SK-N-SH (cell line): ENCODE measurements at regions not wholly inside any gene's neighbourhood (a gene's known extent, or its start where the extent isn't known, plus 50 kb on each side); places are given as distances from the start of the nearest gene placed in this dataset.

Experiments used
- CTCF ChIA-PET: fragments of 300-600, 350-600 bp; formaldehyde crosslinking; extraction: SDS; loops from one replicate; lab custom pipeline; 2021; lab: Yijun Ruan, JAX
- POLR2A ChIA-PET: fragments of 350-600 bp; sonication (Branson Sonifier 250); formaldehyde crosslinking; extraction: SDS; loops from one replicate; lab custom pipeline; 2020; ENCODE audit warnings: antibody characterized with exemption, inconsistent platforms; lab: Yijun Ruan, JAX
- DNase-seq: peaks from one replicate; pipeline ENCODE4 v3.0.0; 2012
- H2AFZ ChIP-seq: fragments of 200-600 bp; sonication (generic); 2 replicates; pipeline ENCODE4 v1.8.1; 2016; ENCODE audit warnings: antibody characterized with exemption, mild to moderate bottlenecking, low read depth
- H3F3A ChIP-seq: fragments of 200-600 bp; sonication (generic); replicated peaks from 2 replicates; pipeline ENCODE3; 2016; ENCODE audit warnings: antibody characterized with exemption, mild to moderate bottlenecking; ENCODE audit not compliant: insufficient read depth
- H3K27ac ChIP-seq, 2 experiments: fragments of 200-500 bp in 1 of 2; fragments of 200-600 bp in 1 of 2; sonication (Bioruptor generic) in 1 of 2; sonication (generic), shearing (Covaris generic) in 1 of 2; 2 replicates each; pipeline versions ENCODE4 v1.5.1 to v1.6.1; 2014 to 2016; ENCODE audit warnings: low read depth in 2 of 2, inconsistent platforms in 1 of 2, low read length in 1 of 2, mild to moderate bottlenecking in 1 of 2, mixed read lengths in 1 of 2
- H3K27me3 ChIP-seq: fragments of 200-600 bp; sonication (generic), shearing (Covaris generic); 2 replicates; pipeline ENCODE4 v1.6.1; 2016; ENCODE audit warnings: mixed run types; ENCODE audit not compliant: insufficient read depth
- H3K36me3 ChIP-seq, 2 experiments: fragments of 200-500 bp in 1 of 2; fragments of 200-600 bp in 1 of 2; sonication (Bioruptor generic) in 1 of 2; sonication (generic) in 1 of 2; replicated peaks in 1 of 2; 2 replicates each; pipeline versions ENCODE3 to v1.5.1; 2014 to 2016; ENCODE audit warnings: low read length in 1 of 2, mild to moderate bottlenecking in 1 of 2; ENCODE audit not compliant: insufficient read depth in 2 of 2, control insufficient read depth in 1 of 2
- H3K4me1 ChIP-seq, 2 experiments: fragments of 200-500 bp in 1 of 2; fragments of 200-600 bp in 1 of 2; sonication (Bioruptor generic) in 1 of 2; sonication (generic), shearing (Covaris generic) in 1 of 2; 2 replicates each; pipeline versions ENCODE4 v1.5.1 to v1.6.1; 2014 to 2016; ENCODE audit warnings: low read depth in 1 of 2, low read length in 1 of 2, mixed run types in 1 of 2; ENCODE audit not compliant: insufficient read depth in 2 of 2, control insufficient read depth in 1 of 2
- H3K4me2 ChIP-seq: fragments of 200-600 bp; sonication (generic), shearing (Covaris generic); 2 replicates; pipeline ENCODE4 v1.6.1; 2017; ENCODE audit warnings: mixed run types
- H3K4me3 ChIP-seq, 2 experiments: fragments of 200-500 bp in 1 of 2; fragments of 200-600 bp in 1 of 2; sonication (Bioruptor generic) in 1 of 2; sonication (generic), shearing (Covaris generic) in 1 of 2; 2 replicates each; pipeline versions ENCODE4 v1.5.1 to v1.8.1; 2014 to 2016; ENCODE audit warnings: low read depth in 2 of 2, inconsistent platforms in 1 of 2, low read length in 1 of 2, mild to moderate bottlenecking in 1 of 2, mixed read lengths in 1 of 2, moderate library complexity in 1 of 2
- H3K79me2 ChIP-seq: fragments of 200-600 bp; sonication (generic); 2 replicates; pipeline ENCODE4 v1.8.1; 2017; ENCODE audit warnings: mild to moderate bottlenecking; ENCODE audit not compliant: insufficient read depth
- H3K9ac ChIP-seq: fragments of 200-600 bp; sonication (generic); 2 replicates; pipeline ENCODE4 v1.6.1; 2017; ENCODE audit warnings: mixed run types
- H3K9me2 ChIP-seq: fragments of 200-600 bp; sonication (generic); 2 replicates; pipeline ENCODE4 v1.6.1; 2017; ENCODE audit warnings: mixed run types
- H3K9me3 ChIP-seq: fragments of 200-600 bp; sonication (generic); 2 replicates; pipeline ENCODE4 v1.6.1; 2017; ENCODE audit warnings: mixed run types, mild to moderate bottlenecking, moderate library complexity
- H4K20me1 ChIP-seq: fragments of 200-600 bp; sonication (generic); 2 replicates; pipeline ENCODE4 v1.6.1; 2017; ENCODE audit warnings: mild to moderate bottlenecking, mixed run types; ENCODE audit not compliant: insufficient read depth
- CHD2 ChIP-seq: fragments of 150-350 bp; IDR thresholded peaks from 2 replicates; pipeline ENCODE4 v1.6.1; 2018; ENCODE audit warnings: low read length; ENCODE audit not compliant: partially characterized antibody
- ELF1 ChIP-seq: IDR thresholded peaks from 2 replicates; pipeline ENCODE4 v1.4.0; 2012
- EZH2phosphoT487 ChIP-seq: fragments of 200-600 bp; sonication (generic); IDR thresholded peaks from 2 replicates; pipeline ENCODE4 v1.6.1; 2017; ENCODE audit warnings: low read depth, mixed run types, mild to moderate bottlenecking, antibody characterized with exemption, moderate library complexity, borderline replicate concordance
- FOXJ3 ChIP-seq: sonication (generic); formaldehyde crosslinking; IDR thresholded peaks from 2 replicates; pipeline ENCODE4 v1.5.1; 2020; ENCODE audit warnings: mild to moderate bottlenecking, missing genetic modification reagents
- FOXM1 ChIP-seq: IDR thresholded peaks from 2 replicates; pipeline ENCODE4 v1.4.0; 2012; ENCODE audit warnings: low read depth, mild to moderate bottlenecking
- MEF2A ChIP-seq: IDR thresholded peaks from 2 replicates; pipeline ENCODE4 v1.4.0; 2012; ENCODE audit warnings: low read depth, borderline replicate concordance
- PBX3 ChIP-seq: IDR thresholded peaks from 2 replicates; pipeline ENCODE4; 2012
- SIN3A ChIP-seq: IDR thresholded peaks from 2 replicates; pipeline ENCODE4 v1.6.1; 2012; ENCODE audit warnings: low read depth, mild to moderate bottlenecking, low read length, moderate library complexity, borderline replicate concordance
- TAF1 ChIP-seq: IDR thresholded peaks from 2 replicates; pipeline ENCODE4 v1.6.1; 2012; ENCODE audit warnings: low read depth, mild to moderate bottlenecking, low read length, moderate library complexity, borderline replicate concordance
- TCF12 ChIP-seq: IDR thresholded peaks from 2 replicates; pipeline ENCODE4 v1.4.0; 2012
- USF2 ChIP-seq: fragments of 150-350 bp; IDR thresholded peaks from 2 replicates; pipeline ENCODE4 v1.6.1; 2017; ENCODE audit warnings: antibody characterized with exemption, low read length, low read depth, borderline replicate concordance
- YY1 ChIP-seq: IDR thresholded peaks from 2 replicates; pipeline ENCODE4 v1.4.0; 2012; ENCODE audit warnings: low read depth, mild to moderate bottlenecking
- ZBTB33 ChIP-seq: IDR thresholded peaks from 2 replicates; pipeline ENCODE4 v1.4.0; 2012; ENCODE audit warnings: low read depth, borderline replicate concordance
- WGBS: methylation state at CpG from one replicate; pipeline ENCODE4 v1.1.6; 2017; ENCODE audit warnings: low lambda C conversion rate; 5-methylcytosine and 5-hydroxymethylcytosine counted together
- TF ChIP-seq, protein P1 (sequence below): fragments of 150-350 bp; IDR thresholded peaks from 2 replicates; pipeline ENCODE4 v1.6.1; 2016; ENCODE audit warnings: mild to moderate bottlenecking, low read depth, low read length

DNA sequence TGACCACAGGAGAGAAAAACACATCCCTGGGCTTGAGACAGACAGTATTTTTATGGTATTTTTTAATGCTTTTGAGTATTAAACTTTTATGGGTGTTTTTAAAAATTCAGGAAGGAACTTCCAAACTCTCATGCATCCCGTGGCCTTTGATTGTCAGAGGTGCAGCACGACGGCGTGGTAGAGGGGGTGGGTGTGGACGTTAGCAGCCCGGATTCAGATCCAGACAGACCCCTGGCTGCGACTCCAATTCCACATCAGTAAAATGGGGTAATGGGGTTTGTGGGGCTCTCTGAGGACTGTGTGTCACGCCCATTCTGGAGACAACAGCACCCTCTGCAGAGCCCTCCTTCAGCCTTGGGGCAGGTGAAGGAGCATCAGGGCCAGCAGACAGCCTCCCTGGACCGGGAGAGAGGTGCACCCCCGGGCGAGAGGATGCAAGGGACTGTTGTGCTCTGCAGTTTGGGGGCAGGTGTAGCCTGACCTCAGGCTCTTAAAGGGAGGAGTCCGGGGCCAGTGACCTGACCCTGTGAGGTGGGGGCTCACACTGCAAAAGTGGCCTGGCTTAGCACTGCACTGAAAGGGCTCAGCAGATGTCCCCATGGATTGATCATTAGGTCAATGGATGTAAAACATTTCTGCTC, 1024.3 kb downstream of the TBC1D22A start:
- Histone ChIP-seq H3K27ac (no peak overlapping the region), H3K9ac (no peak overlapping the region), H3K36me3 (no peaks in the 10 kb centered on the region), H3K9me2 (no peaks in the 10 kb centered on the region), H2AFZ (no peak overlapping the region), H3F3A (peaks cover 5% of the 10 kb centered on the region), H3K4me2 (no peak overlapping the region), H3K9me3 (no peaks in the 10 kb centered on the region), H3K79me2 (no peaks in the 10 kb centered on the region), H3K4me1 (no peaks in the 10 kb centered on the region; a peak in 1 of 4 replicates), H3K27me3 (no peaks in the 10 kb centered on the region), H3K4me3 (no peak overlapping the region), H4K20me1 (no peaks in the 10 kb centered on the region)
- no peak for TF ChIP-seq CHD2
- TF ChIP-seq MEF2A = no peak
- no peak for TF ChIP-seq USF2
- TF ChIP-seq ELF1 = no peak
- no peak for TF ChIP-seq EZH2phosphoT487
- TF ChIP-seq FOXJ3 = no peak
- no peak for TF ChIP-seq TCF12
- no peak for TF ChIP-seq ZBTB33
- TF ChIP-seq YY1 = no peak
- no peak for TF ChIP-seq FOXM1
- TF ChIP-seq TAF1 = no peak
- no peak for TF ChIP-seq PBX3
- TF ChIP-seq, protein P1, sequence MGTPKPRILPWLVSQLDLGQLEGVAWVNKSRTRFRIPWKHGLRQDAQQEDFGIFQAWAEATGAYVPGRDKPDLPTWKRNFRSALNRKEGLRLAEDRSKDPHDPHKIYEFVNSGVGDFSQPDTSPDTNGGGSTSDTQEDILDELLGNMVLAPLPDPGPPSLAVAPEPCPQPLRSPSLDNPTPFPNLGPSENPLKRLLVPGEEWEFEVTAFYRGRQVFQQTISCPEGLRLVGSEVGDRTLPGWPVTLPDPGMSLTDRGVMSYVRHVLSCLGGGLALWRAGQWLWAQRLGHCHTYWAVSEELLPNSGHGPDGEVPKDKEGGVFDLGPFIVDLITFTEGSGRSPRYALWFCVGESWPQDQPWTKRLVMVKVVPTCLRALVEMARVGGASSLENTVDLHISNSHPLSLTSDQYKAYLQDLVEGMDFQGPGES = no peak
- TF ChIP-seq SIN3A = no peak
- ChIA-PET POLR2A (no interaction called here), CTCF (no interaction called here)
- WGBS = 23% methylated on average over 12 of the region's 12 CpGs
- no peak for DNase-seq
